AG04450 (cell line): ENCODE measurements at regions not wholly inside any gene's neighbourhood (a gene's known extent, or its start where the extent isn't known, plus 50 kb on each side); places are given as distances from the start of the nearest gene placed in this dataset.

Experiments used
- CTCF ChIA-PET: fragments of 300-600, 350-600 bp; formaldehyde crosslinking; extraction: SDS; loops from one replicate; lab custom pipeline; 2022; ENCODE audit warnings: antibody characterized with exemption, inconsistent platforms; lab: Charles Lee
- POLR2A ChIA-PET: fragments of 350-600 bp; formaldehyde crosslinking; extraction: SDS; loops from one replicate; lab custom pipeline; 2021; ENCODE audit warnings: antibody characterized with exemption, inconsistent platforms; lab: Yijun Ruan, JAX
- DNase-seq: peaks from one replicate; pipeline ENCODE4 v3.0.0-alpha.2; 2011; ENCODE audit warnings: low read depth, low spot score
- H3K27ac ChIP-seq: one replicate; pipeline ENCODE4 v1.5.1; 2012; ENCODE audit warnings: low read depth, low read length, control low read depth
- H3K27me3 ChIP-seq: one replicate; pipeline ENCODE4 v1.6.0; 2012; ENCODE audit warnings: low read length; ENCODE audit not compliant: control insufficient read depth, insufficient read depth
- H3K4me3 ChIP-seq: 2 replicates; pipeline ENCODE4 v1.5.1; 2011; ENCODE audit warnings: mild to moderate bottlenecking, low read depth, low read length, control low read depth
- H3K9me3 ChIP-seq: 2 replicates; pipeline ENCODE4 v1.5.1; 2012; ENCODE audit warnings: low read length; ENCODE audit not compliant: control insufficient read depth, insufficient read depth
- TF ChIP-seq, protein P1 (sequence below): IDR thresholded peaks from 2 replicates; pipeline ENCODE4 v1.5.1; 2011; ENCODE audit warnings: low read depth, low read length, control low read depth, inconsistent platforms

DNA sequence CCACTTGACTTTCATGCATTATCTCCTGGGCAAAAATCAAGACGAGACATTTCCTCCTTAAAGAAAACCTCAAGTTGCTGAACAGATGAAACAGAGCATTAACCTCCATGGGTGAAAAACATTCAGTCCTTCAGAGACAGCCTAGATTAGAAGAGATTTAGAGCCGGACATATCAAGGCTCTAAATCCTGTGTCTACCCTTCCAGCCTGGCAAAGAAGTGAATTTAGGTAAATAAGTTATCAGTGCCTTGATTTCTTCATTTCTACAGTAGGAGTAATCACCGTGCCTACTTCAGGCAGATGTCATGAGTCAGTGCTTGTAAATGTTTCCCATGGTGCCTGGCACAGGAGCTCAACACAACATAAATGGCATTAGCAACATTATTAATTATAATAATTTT lies 159.3 kb upstream of the PRICKLE2 start:
- POLR2A ChIA-PET = no interaction called here
- CTCF ChIA-PET = interaction anchor here (1.0 to 2.5 kb wide), 4 partner anchors 8 to 361 kb away, joined by 3 to 8 read pairs (median 4); no protein-coding TSS in a partner anchor
- Histone ChIP-seq H3K27ac (no peak overlapping the region), H3K9me3 (no peaks in the 10 kb centered on the region), H3K4me3 (no peak overlapping the region), H3K27me3 (no peaks in the 10 kb centered on the region)
- no peak for DNase-seq
- TF ChIP-seq, protein P1, sequence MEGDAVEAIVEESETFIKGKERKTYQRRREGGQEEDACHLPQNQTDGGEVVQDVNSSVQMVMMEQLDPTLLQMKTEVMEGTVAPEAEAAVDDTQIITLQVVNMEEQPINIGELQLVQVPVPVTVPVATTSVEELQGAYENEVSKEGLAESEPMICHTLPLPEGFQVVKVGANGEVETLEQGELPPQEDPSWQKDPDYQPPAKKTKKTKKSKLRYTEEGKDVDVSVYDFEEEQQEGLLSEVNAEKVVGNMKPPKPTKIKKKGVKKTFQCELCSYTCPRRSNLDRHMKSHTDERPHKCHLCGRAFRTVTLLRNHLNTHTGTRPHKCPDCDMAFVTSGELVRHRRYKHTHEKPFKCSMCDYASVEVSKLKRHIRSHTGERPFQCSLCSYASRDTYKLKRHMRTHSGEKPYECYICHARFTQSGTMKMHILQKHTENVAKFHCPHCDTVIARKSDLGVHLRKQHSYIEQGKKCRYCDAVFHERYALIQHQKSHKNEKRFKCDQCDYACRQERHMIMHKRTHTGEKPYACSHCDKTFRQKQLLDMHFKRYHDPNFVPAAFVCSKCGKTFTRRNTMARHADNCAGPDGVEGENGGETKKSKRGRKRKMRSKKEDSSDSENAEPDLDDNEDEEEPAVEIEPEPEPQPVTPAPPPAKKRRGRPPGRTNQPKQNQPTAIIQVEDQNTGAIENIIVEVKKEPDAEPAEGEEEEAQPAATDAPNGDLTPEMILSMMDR = no peak

DNA sequence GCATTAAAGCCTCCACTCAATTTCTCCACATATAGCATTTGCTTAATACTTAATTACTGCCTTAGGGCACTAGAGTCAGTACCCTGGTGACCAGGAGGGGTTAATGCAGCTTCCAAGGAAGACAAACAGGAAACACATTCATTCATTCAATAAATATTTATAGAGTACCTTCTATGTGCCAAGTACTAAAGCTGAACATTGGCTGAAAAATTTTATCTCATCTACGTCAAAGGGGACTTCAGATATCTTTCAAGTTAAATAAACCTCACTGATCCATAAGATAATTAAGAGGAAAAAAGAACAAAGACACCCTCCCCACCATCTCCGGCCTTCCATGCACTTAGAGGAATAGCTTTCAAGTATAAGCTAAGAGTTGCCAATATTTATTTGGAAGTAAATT lies 156.9 kb upstream of the PRICKLE2 start:
- Histone ChIP-seq H3K9me3 (no peaks in the 10 kb centered on the region), H3K27ac (no peak overlapping the region), H3K4me3 (no peak overlapping the region), H3K27me3 (no peaks in the 10 kb centered on the region)
- TF ChIP-seq, protein P1 = no peak
- ChIA-PET POLR2A (no interaction called here), CTCF (interaction anchor here (1.0 to 2.5 kb wide), 3 partner anchors 102 to 359 kb away, joined by 3 to 8 read pairs (median 3); partner anchors contain the start of gene PSMD6)
- DNase-seq = no peak

DNA sequence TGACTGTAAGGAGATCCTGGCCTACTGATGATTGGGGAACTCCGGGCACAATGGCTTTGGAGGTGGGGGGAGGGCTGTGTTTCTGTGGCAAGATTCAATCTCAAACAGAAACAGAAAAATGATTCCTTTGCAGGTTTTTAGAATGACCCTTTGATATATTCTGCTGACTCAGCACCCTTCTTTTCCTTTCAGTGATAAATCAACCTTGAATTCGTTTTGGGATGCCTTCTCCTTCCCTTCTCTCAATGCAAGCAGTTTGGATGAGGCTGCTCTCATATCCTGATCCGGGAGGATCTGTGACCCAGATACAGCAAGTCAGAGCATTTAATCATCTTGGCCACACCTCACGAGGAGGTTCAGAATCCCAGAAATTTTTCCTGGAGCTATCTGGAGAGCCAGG lies 156.1 kb upstream of the PRICKLE2 start:
- Histone ChIP-seq H3K9me3 (no peaks in the 10 kb centered on the region), H3K4me3 (no peak overlapping the region), H3K27ac (no peak overlapping the region), H3K27me3 (no peaks in the 10 kb centered on the region)
- TF ChIP-seq, protein P1 = no peak
- DNase-seq = no peak
- POLR2A ChIA-PET = no interaction called here
- CTCF ChIA-PET = interaction anchor here (1.0 to 1.3 kb wide), 3 partner anchors 25 to 358 kb away, joined by 3 read pairs; no protein-coding TSS in a partner anchor

DNA sequence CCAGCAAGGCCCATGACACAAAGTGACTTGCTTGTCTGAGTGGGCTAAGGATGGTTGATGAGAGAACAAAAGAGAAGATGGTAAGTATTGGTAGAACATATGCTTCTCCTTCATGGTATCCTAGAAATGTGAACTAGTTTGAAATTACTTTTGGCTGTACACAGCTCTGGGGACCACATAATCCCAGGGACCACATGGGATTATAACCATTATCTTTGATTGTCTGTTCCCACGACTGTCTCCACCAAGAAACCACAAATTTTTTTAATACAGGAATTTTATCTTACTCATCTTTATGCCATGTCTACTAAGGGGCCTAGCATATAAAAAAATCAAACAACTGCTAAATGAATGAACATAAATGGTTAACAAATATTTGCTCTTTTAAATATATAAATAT lies 155.3 kb upstream of the PRICKLE2 start:
- CTCF ChIA-PET = interaction anchor here (1.1 to 1.3 kb wide), 2 partner anchors 103 to 357 kb away, joined by 3 read pairs; no protein-coding TSS in a partner anchor
- Histone ChIP-seq H3K9me3 (no peaks in the 10 kb centered on the region), H3K27ac (no peak overlapping the region), H3K4me3 (no peak overlapping the region), H3K27me3 (no peaks in the 10 kb centered on the region)
- POLR2A ChIA-PET = no interaction called here
- TF ChIP-seq, protein P1 = no peak
- no peak for DNase-seq

DNA sequence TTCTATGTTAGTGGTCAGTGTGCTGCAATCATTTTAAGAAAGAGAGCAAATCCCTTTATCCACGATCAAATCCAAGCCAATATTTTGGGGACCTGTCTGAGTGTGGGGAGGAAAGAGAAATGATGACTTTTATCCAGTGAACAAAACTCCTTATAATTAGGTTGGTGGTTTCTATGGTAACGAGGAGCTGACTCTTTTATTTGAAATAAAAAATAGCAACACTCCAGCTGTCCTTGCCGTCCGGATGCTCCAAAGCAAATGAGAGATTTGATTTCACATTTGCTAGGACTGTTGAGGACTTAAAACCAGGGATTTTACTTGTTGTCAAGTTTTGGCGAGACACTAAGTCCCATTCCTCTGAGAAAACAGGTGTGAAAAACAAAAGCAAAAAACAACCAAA lies 154.0 kb upstream of the PRICKLE2 start:
- Histone ChIP-seq H3K4me3 (no peak overlapping the region), H3K27ac (no peak overlapping the region), H3K27me3 (no peaks in the 10 kb centered on the region), H3K9me3 (no peaks in the 10 kb centered on the region)
- no peak for DNase-seq
- TF ChIP-seq, protein P1 = no peak
- ChIA-PET CTCF (interaction anchor here (0.6 kb wide), 2 partner anchors 20 to 134 kb away, joined by 3 read pairs; no protein-coding TSS in a partner anchor), POLR2A (interaction anchor here (0.6 kb wide), 1 partner anchor 229 kb away, joined by 7 read pairs; no protein-coding TSS in a partner anchor)
